ENCODE measurements at regions not wholly inside any gene's neighbourhood (a gene's known extent, or its start where the extent isn't known, plus 50 kb on each side); places are given as distances from the start of the nearest gene placed in this dataset.

- no peaks in the 10 kb centered on the region for H3K4me1 ChIP-seq (ENCODE audit: control insufficient read depth, insufficient read depth, low read length)
- no peak overlapping the region for H3K4me3 ChIP-seq (ENCODE audit: low read depth, low read length)
- H3K27ac ChIP-seq (ENCODE audit: low read depth, low read length): no peak overlapping the region
- no peak overlapping the region for H3K9ac ChIP-seq (ENCODE audit: low read depth, low read length)
- H3K9me3 ChIP-seq (ENCODE audit: control insufficient read depth, insufficient read depth, low read length): no peaks in the 10 kb centered on the region
- no peaks in the 10 kb centered on the region for H3K36me3 ChIP-seq (ENCODE audit: control insufficient read depth, insufficient read depth, low read length)
- H3K27me3 ChIP-seq (ENCODE audit: control insufficient read depth, insufficient read depth, low read length): no peaks in the 10 kb centered on the region
These were observed 957.9 kb upstream of the USP15 start for GRCh38 chr12:61302282-61302681.

- Histone ChIP-seq H3K27me3 (ENCODE audit: control insufficient read depth, insufficient read depth, low read length) (no peaks in the 10 kb centered on the region), H3K27ac (ENCODE audit: low read depth, low read length) (no peak overlapping the region), H3K4me3 (ENCODE audit: low read depth, low read length) (no peak overlapping the region), H3K9me3 (ENCODE audit: control insufficient read depth, insufficient read depth, low read length) (no peaks in the 10 kb centered on the region), H3K36me3 (ENCODE audit: control insufficient read depth, insufficient read depth, low read length) (no peaks in the 10 kb centered on the region), H3K9ac (ENCODE audit: low read depth, low read length) (no peak overlapping the region), H3K4me1 (ENCODE audit: control insufficient read depth, insufficient read depth, low read length) (no peaks in the 10 kb centered on the region)
These were observed 952.0 kb upstream of the USP15 start for GRCh38 chr12:61308220-61308619.

GRCh38 chr12:61311413-61311812 is 948.8 kb upstream of the USP15 start:
- Histone ChIP-seq H3K27ac (ENCODE audit: low read depth, low read length) (no peak overlapping the region), H3K4me1 (ENCODE audit: control insufficient read depth, insufficient read depth, low read length) (no peaks in the 10 kb centered on the region), H3K4me3 (ENCODE audit: low read depth, low read length) (no peak overlapping the region), H3K9me3 (ENCODE audit: control insufficient read depth, insufficient read depth, low read length) (peaks cover 12% of the 10 kb centered on the region), H3K27me3 (ENCODE audit: control insufficient read depth, insufficient read depth, low read length) (no peaks in the 10 kb centered on the region), H3K36me3 (ENCODE audit: control insufficient read depth, insufficient read depth, low read length) (no peaks in the 10 kb centered on the region), H3K9ac (ENCODE audit: low read depth, low read length) (no peak overlapping the region)

GRCh38 chr12:61348871-61349270 is 911.3 kb upstream of the USP15 start:
- Histone ChIP-seq H3K9me3 (ENCODE audit: control insufficient read depth, insufficient read depth, low read length) (no peaks in the 10 kb centered on the region), H3K27me3 (ENCODE audit: control insufficient read depth, insufficient read depth, low read length) (no peaks in the 10 kb centered on the region), H3K4me3 (ENCODE audit: low read depth, low read length) (no peak overlapping the region), H3K36me3 (ENCODE audit: control insufficient read depth, insufficient read depth, low read length) (no peaks in the 10 kb centered on the region), H3K9ac (ENCODE audit: low read depth, low read length) (no peak overlapping the region), H3K4me1 (ENCODE audit: control insufficient read depth, insufficient read depth, low read length) (no peaks in the 10 kb centered on the region), H3K27ac (ENCODE audit: low read depth, low read length) (no peak overlapping the region)

GRCh38 chr12:61355105-61355504 is 905.1 kb upstream of the USP15 start:
- H3K4me3 ChIP-seq (ENCODE audit: low read depth, low read length): no peak overlapping the region
- no peak overlapping the region for H3K27ac ChIP-seq (ENCODE audit: low read depth, low read length)
- H3K27me3 ChIP-seq (ENCODE audit: control insufficient read depth, insufficient read depth, low read length): no peaks in the 10 kb centered on the region
- H3K9ac ChIP-seq (ENCODE audit: low read depth, low read length): no peak overlapping the region
- no peaks in the 10 kb centered on the region for H3K36me3 ChIP-seq (ENCODE audit: control insufficient read depth, insufficient read depth, low read length)
- no peaks in the 10 kb centered on the region for H3K9me3 ChIP-seq (ENCODE audit: control insufficient read depth, insufficient read depth, low read length)
- H3K4me1 ChIP-seq (ENCODE audit: control insufficient read depth, insufficient read depth, low read length): no peaks in the 10 kb centered on the region

GRCh38 chr12:61356485-61356884 is 903.7 kb upstream of the USP15 start:
- Histone ChIP-seq H3K27me3 (ENCODE audit: control insufficient read depth, insufficient read depth, low read length) (no peaks in the 10 kb centered on the region), H3K4me3 (ENCODE audit: low read depth, low read length) (no peak overlapping the region), H3K9ac (ENCODE audit: low read depth, low read length) (no peak overlapping the region), H3K36me3 (ENCODE audit: control insufficient read depth, insufficient read depth, low read length) (no peaks in the 10 kb centered on the region), H3K4me1 (ENCODE audit: control insufficient read depth, insufficient read depth, low read length) (no peaks in the 10 kb centered on the region), H3K27ac (ENCODE audit: low read depth, low read length) (no peak overlapping the region), H3K9me3 (ENCODE audit: control insufficient read depth, insufficient read depth, low read length) (no peaks in the 10 kb centered on the region)

- Histone ChIP-seq H3K36me3 (ENCODE audit: control insufficient read depth, insufficient read depth, low read length) (no peaks in the 10 kb centered on the region), H3K4me3 (ENCODE audit: low read depth, low read length) (no peak overlapping the region), H3K9me3 (ENCODE audit: control insufficient read depth, insufficient read depth, low read length) (no peaks in the 10 kb centered on the region), H3K4me1 (ENCODE audit: control insufficient read depth, insufficient read depth, low read length) (no peaks in the 10 kb centered on the region), H3K27ac (ENCODE audit: low read depth, low read length) (no peak overlapping the region), H3K9ac (ENCODE audit: low read depth, low read length) (no peak overlapping the region), H3K27me3 (ENCODE audit: control insufficient read depth, insufficient read depth, low read length) (no peaks in the 10 kb centered on the region)
These were observed 902.7 kb upstream of the USP15 start for GRCh38 chr12:61357496-61357895.

- Histone ChIP-seq H3K27ac (ENCODE audit: low read depth, low read length) (no peak overlapping the region), H3K27me3 (ENCODE audit: control insufficient read depth, insufficient read depth, low read length) (no peaks in the 10 kb centered on the region), H3K4me1 (ENCODE audit: control insufficient read depth, insufficient read depth, low read length) (no peaks in the 10 kb centered on the region), H3K9ac (ENCODE audit: low read depth, low read length) (no peak overlapping the region), H3K36me3 (ENCODE audit: control insufficient read depth, insufficient read depth, low read length) (no peaks in the 10 kb centered on the region), H3K4me3 (ENCODE audit: low read depth, low read length) (no peak overlapping the region), H3K9me3 (ENCODE audit: control insufficient read depth, insufficient read depth, low read length) (no peaks in the 10 kb centered on the region)
These were observed 898.2 kb upstream of the USP15 start for GRCh38 chr12:61362037-61362436.

GRCh38 chr12:61365001-61365400 is 895.2 kb upstream of the USP15 start:
- no peak overlapping the region for H3K4me3 ChIP-seq (ENCODE audit: low read depth, low read length)
- H3K27ac ChIP-seq (ENCODE audit: low read depth, low read length): no peak overlapping the region
- H3K27me3 ChIP-seq (ENCODE audit: control insufficient read depth, insufficient read depth, low read length): no peaks in the 10 kb centered on the region
- H3K4me1 ChIP-seq (ENCODE audit: control insufficient read depth, insufficient read depth, low read length): no peaks in the 10 kb centered on the region
- no peaks in the 10 kb centered on the region for H3K9me3 ChIP-seq (ENCODE audit: control insufficient read depth, insufficient read depth, low read length)
- H3K9ac ChIP-seq (ENCODE audit: low read depth, low read length): no peak overlapping the region
- H3K36me3 ChIP-seq (ENCODE audit: control insufficient read depth, insufficient read depth, low read length): no peaks in the 10 kb centered on the region

GRCh38 chr12:61367281-61367785 is 892.9 kb upstream of the USP15 start:
- Histone ChIP-seq H3K27me3 (ENCODE audit: control insufficient read depth, insufficient read depth, low read length) (no peaks in the 10 kb centered on the region), H3K9ac (ENCODE audit: low read depth, low read length) (no peak overlapping the region), H3K4me1 (ENCODE audit: control insufficient read depth, insufficient read depth, low read length) (no peaks in the 10 kb centered on the region), H3K36me3 (ENCODE audit: control insufficient read depth, insufficient read depth, low read length) (no peaks in the 10 kb centered on the region), H3K4me3 (ENCODE audit: low read depth, low read length) (no peak overlapping the region), H3K27ac (ENCODE audit: low read depth, low read length) (no peak overlapping the region), H3K9me3 (ENCODE audit: control insufficient read depth, insufficient read depth, low read length) (no peaks in the 10 kb centered on the region)

GRCh38 chr12:61369241-61369910 is 890.8 kb upstream of the USP15 start:
- Histone ChIP-seq H3K27ac (ENCODE audit: low read depth, low read length) (no peak overlapping the region), H3K4me1 (ENCODE audit: control insufficient read depth, insufficient read depth, low read length) (no peaks in the 10 kb centered on the region), H3K27me3 (ENCODE audit: control insufficient read depth, insufficient read depth, low read length) (no peaks in the 10 kb centered on the region), H3K36me3 (ENCODE audit: control insufficient read depth, insufficient read depth, low read length) (no peaks in the 10 kb centered on the region), H3K9me3 (ENCODE audit: control insufficient read depth, insufficient read depth, low read length) (no peaks in the 10 kb centered on the region), H3K4me3 (ENCODE audit: low read depth, low read length) (no peak overlapping the region), H3K9ac (ENCODE audit: low read depth, low read length) (no peak overlapping the region)
